ENCODE measurements at regions not wholly inside any gene's neighbourhood (a gene's known extent, or its start where the extent isn't known, plus 50 kb on each side); places are given as distances from the start of the nearest gene placed in this dataset.

- TF ChIP-seq KLF16 (IDR thresholded peaks at IDR 0.05) (no peak), NCOA4 (IDR thresholded peaks at IDR 0.05; ENCODE audit: partially characterized antibody) (no peak), FOXK2 (conservative IDR thresholded peaks at IDR 0.05 in 1 of 2, IDR thresholded peaks at IDR 0.05 in 1 of 2; ENCODE audit: low read depth in 2 of 2) (no peak), ZNF785 (CRISPR knock-in tag; IDR thresholded peaks at IDR 0.05) (no peak), ATF2 (CRISPR knock-in tag; IDR thresholded peaks at IDR 0.05) (no peak), ZBTB5 (IDR thresholded peaks at IDR 0.05) (no peak), RBM22 (IDR thresholded peaks at IDR 0.05; ENCODE audit: low read depth, low read length, poor library complexity, severe bottlenecking) (no peak), ETV6 (IDR thresholded peaks at IDR 0.05; ENCODE audit: borderline replicate concordance in 1 of 2, low read depth in 2 of 2, low read length in 1 of 2) (no peak), ETV6 (CRISPR knock-in tag; IDR thresholded peaks at IDR 0.05; ENCODE audit: borderline replicate concordance) (no peak), JUNB (CRISPR knock-in tag; conservative IDR thresholded peaks at IDR 0.05) (no peak), ATF3 (IDR thresholded peaks at IDR 0.05) (no peak), ATF3 (CRISPR knock-in tag; conservative IDR thresholded peaks at IDR 0.05) (no peak), CTCF (IDR thresholded peaks at IDR 0.05 in 2 of 3, conservative IDR thresholded peaks at IDR 0.05 in 1 of 3; ENCODE audit: insufficient read depth in 2 of 3, low read depth in 1 of 3, low read length in 3 of 3) (no peak), FOXO4 (CRISPR knock-in tag; IDR thresholded peaks at IDR 0.05) (no peak), ZFP36 (IDR thresholded peaks at IDR 0.05; ENCODE audit: low read depth, low read length, partially characterized antibody) (no peak), YY1 (IDR thresholded peaks at IDR 0.05; ENCODE audit: borderline replicate concordance in 1 of 3, control insufficient read depth in 1 of 3, extremely low read depth in 1 of 3, insufficient read depth in 3 of 3, insufficient read length in 1 of 3, insufficient replicate concordance in 2 of 3, low read depth in 1 of 3, low read length in 2 of 3) (no peak)
Measured at GRCh38 chr4:44019721-44020120, 428.9 kb downstream of the KCTD8 start.
